HG03025 (cell line): ENCODE measurements at regions not wholly inside any gene's neighbourhood (a gene's known extent, or its start where the extent isn't known, plus 50 kb on each side); places are given as distances from the start of the nearest gene placed in this dataset.

Source experiments
- ATAC-seq: cut with Tn5 transposase; IDR thresholded peaks from one replicate; pipeline ENCODE4 v1.9.1; 2021; ENCODE audit warnings: mild to moderate bottlenecking, moderate library complexity; ENCODE audit not compliant: unreplicated experiment, low FRiP score

- no peak for ATAC-seq
Observed at GRCh38 chr17:69978056-69978646, 96.9 kb upstream of the KCNJ16 start.

GRCh38 chr17:69981441-69981840 is 93.6 kb upstream of the KCNJ16 start:
- ATAC-seq = no peak

- no peak for ATAC-seq
Observed at GRCh38 chr17:69995476-69995875, 79.5 kb upstream of the KCNJ16 start.

GRCh38 chr17:69997332-69997731 is 77.7 kb upstream of the KCNJ16 start:
- ATAC-seq = no peak

GRCh38 chr17:69999253-69999652 is 75.8 kb upstream of the KCNJ16 start:
- no peak for ATAC-seq

- ATAC-seq = no peak
Observed at GRCh38 chr17:70006159-70006558, 68.9 kb upstream of the KCNJ16 start.

- no peak for ATAC-seq
Observed at GRCh38 chr17:70011750-70012149, 63.3 kb upstream of the KCNJ16 start.

- no peak for ATAC-seq
Observed at GRCh38 chr17:70013911-70014310, 61.1 kb upstream of the KCNJ16 start.

- ATAC-seq = no peak
Observed at GRCh38 chr17:70017112-70017511, 57.9 kb upstream of the KCNJ16 start.

GRCh38 chr17:70017941-70018340 is 57.1 kb upstream of the KCNJ16 start:
- no peak for ATAC-seq

- ATAC-seq = no peak
Observed at GRCh38 chr17:70021726-70022125, 53.3 kb upstream of the KCNJ16 start.

- ATAC-seq = no peak
Observed at GRCh38 chr17:70022175-70022574, 52.9 kb upstream of the KCNJ16 start.

GRCh38 chr17:70024253-70024652 is 50.8 kb upstream of the KCNJ16 start:
- ATAC-seq = no peak
